ENCODE measurements at regions not wholly inside any gene's neighbourhood (a gene's known extent, or its start where the extent isn't known, plus 50 kb on each side); places are given as distances from the start of the nearest gene placed in this dataset.

GRCh38 chr10:33117230-33117629, 159.2 kb upstream of the ITGB1 start:
- Histone ChIP-seq H3K27ac (no peak overlapping the region), H3K4me1 (replicated peaks in 1 of 2) (peaks cover 0 to 10% of the 10 kb centered on the region in 2 donors), H3K9me3 (replicated peaks in 1 of 3) (no peaks in the 10 kb centered on the region), H3K4me3 (no peak overlapping the region), H3K27me3 (no peaks in the 10 kb centered on the region), H3K36me3 (replicated peaks in 1 of 2) (no peaks in the 10 kb centered on the region)
- TF ChIP-seq POLR2A (IDR thresholded peaks at IDR 0.05) (no peak), CTCF (IDR thresholded peaks at IDR 0.05) (no peak)
- intact Hi-C loops (cut with DNase I) = no loop called here
- DNase-seq = no peak
- 79 to 90% (median 89%) methylated on average over 6 of the region's 6 CpGs for WGBS, 4 donors

- intact Hi-C loops (cut with DNase I) = no loop called here
- no peak overlapping the region for H3K27ac ChIP-seq
- H3K36me3 ChIP-seq (replicated peaks in 1 of 2) = no peaks in the 10 kb centered on the region
- no peaks in the 10 kb centered on the region for H3K27me3 ChIP-seq
- H3K4me3 ChIP-seq = no peak overlapping the region
- WGBS, 4 donors = 80 to 84% (median 83%) methylated on average over 20 of the region's 20 CpGs
- DNase-seq = peak in 5 of 7 donors; percentile 20 to 62 (median 35)
- TF ChIP-seq CTCF (IDR thresholded peaks at IDR 0.05) = peak in 5 of 6 experiments; percentile 22 to 53 (median 39)
- no peak for TF ChIP-seq POLR2A (IDR thresholded peaks at IDR 0.05)
- peaks cover 0 to 10% of the 10 kb centered on the region in 2 donors for H3K4me1 ChIP-seq (replicated peaks in 1 of 2)
- H3K9me3 ChIP-seq (replicated peaks in 1 of 3) = no peaks in the 10 kb centered on the region
Observed at GRCh38 chr10:33115738-33116719, 158.0 kb upstream of the ITGB1 start.

GRCh38 chr10:33114451-33114952, 156.5 kb upstream of the ITGB1 start:
- DNase-seq = no peak
- TF ChIP-seq CTCF (IDR thresholded peaks at IDR 0.05) (no peak), POLR2A (IDR thresholded peaks at IDR 0.05) (no peak)

GRCh38 chr10:33113466-33113865, 155.4 kb upstream of the ITGB1 start:
- DNase-seq = no peak
- Histone ChIP-seq H3K27ac (no peak overlapping the region), H3K27me3 (no peaks in the 10 kb centered on the region), H3K36me3 (replicated peaks in 1 of 2) (no peaks in the 10 kb centered on the region), H3K9me3 (replicated peaks in 1 of 3) (no peaks in the 10 kb centered on the region), H3K4me3 (no peak overlapping the region), H3K4me1 (replicated peaks in 1 of 2) (peaks cover 0 to 10% of the 10 kb centered on the region in 2 donors)
- 86 to 91% (median 89%) methylated on average over 5 of the region's 5 CpGs for WGBS, 4 donors
- intact Hi-C loops (cut with DNase I) = no loop called here
- TF ChIP-seq CTCF (IDR thresholded peaks at IDR 0.05) (no peak), POLR2A (IDR thresholded peaks at IDR 0.05) (no peak)

More at GRCh38 chr10:33114451-33114952, 156.5 kb upstream of the ITGB1 start:
- Histone ChIP-seq H3K4me3 (no peak overlapping the region), H3K36me3 (replicated peaks in 1 of 2) (no peaks in the 10 kb centered on the region), H3K27me3 (no peaks in the 10 kb centered on the region), H3K4me1 (replicated peaks in 1 of 2) (peaks cover 0 to 10% of the 10 kb centered on the region in 2 donors), H3K9me3 (replicated peaks in 1 of 3) (no peaks in the 10 kb centered on the region), H3K27ac (no peak overlapping the region)
- intact Hi-C loops (cut with DNase I) = no loop called here
- WGBS, 4 donors = 56 to 70% (median 59%) methylated on average over 5 of the region's 5 CpGs

All from adrenal gland (tissue), 9 donors.